GM23338 (cell line): ENCODE measurements at regions not wholly inside any gene's neighbourhood (a gene's known extent, or its start where the extent isn't known, plus 50 kb on each side); places are given as distances from the start of the nearest gene placed in this dataset.

ENCODE experiments used
- ATAC-seq: fragments of 200-7000 bp; cut with Tn5 transposase; 3 replicates; pipeline ENCODE4 v1.9.1; 2020
- DNase-seq: peaks from one replicate; pipeline ENCODE4 v3.0.0-alpha.2; 2015; ENCODE audit warnings: low spot score
- H2AFZ ChIP-seq: fragments of 200-600 bp; sonication (generic); 2 replicates; pipeline ENCODE4 v1.8.0; 2016; ENCODE audit warnings: antibody characterized with exemption, mild to moderate bottlenecking, moderate library complexity
- H3F3A ChIP-seq: fragments of 200-600 bp; sonication (generic); replicated peaks from 2 replicates; pipeline ENCODE4 v1.8.0; 2017; ENCODE audit warnings: antibody characterized with exemption, mixed run types, low read depth
- H3K27ac ChIP-seq: fragments of 200-600 bp; sonication (generic); 2 replicates; pipeline ENCODE4 v1.6.1; 2016; ENCODE audit warnings: low read depth
- H3K27me3 ChIP-seq: fragments of 200-600 bp; sonication (generic); 2 replicates; pipeline ENCODE4 v1.8.0; 2016; ENCODE audit warnings: mild to moderate bottlenecking, mixed run types, moderate library complexity; ENCODE audit not compliant: insufficient read depth
- H3K36me3 ChIP-seq: fragments of 200-600 bp; sonication (generic); 2 replicates; pipeline ENCODE4 v1.8.0; 2016; ENCODE audit warnings: mild to moderate bottlenecking; ENCODE audit not compliant: insufficient read depth
- H3K4me1 ChIP-seq: fragments of 200-600 bp; sonication (generic); 2 replicates; pipeline ENCODE4 v1.8.0; 2016; ENCODE audit warnings: mild to moderate bottlenecking, moderate library complexity; ENCODE audit not compliant: insufficient read depth
- H3K4me2 ChIP-seq: fragments of 200-600 bp; sonication (generic); 2 replicates; pipeline ENCODE4 v1.7.1; 2017; ENCODE audit warnings: mixed run types
- H3K4me3 ChIP-seq: fragments of 200-600 bp; sonication (generic); 2 replicates; pipeline ENCODE4 v1.6.1; 2016; ENCODE audit warnings: mixed run types
- H3K79me2 ChIP-seq: fragments of 200-600 bp; sonication (generic); replicated peaks from 2 replicates; pipeline ENCODE4 v1.8.0; 2017; ENCODE audit warnings: mild to moderate bottlenecking; ENCODE audit not compliant: insufficient read depth
- H3K9me2 ChIP-seq: fragments of 200-600 bp; sonication (generic); 2 replicates; pipeline ENCODE4 v1.8.0; 2017; ENCODE audit not compliant: insufficient read depth
- H4K20me1 ChIP-seq: fragments of 200-600 bp; sonication (generic); replicated peaks from 2 replicates; pipeline ENCODE4 v1.8.0; 2017; ENCODE audit warnings: mild to moderate bottlenecking; ENCODE audit not compliant: insufficient read depth
- H3K27ac Mint-ChIP-seq: 2 replicates; pipeline ENCODE4 v1.8.0; 2020; ENCODE audit warnings: inconsistent platforms, mild to moderate bottlenecking, moderate library complexity, mixed read lengths
- H3K27me3 Mint-ChIP-seq: 3 replicates; pipeline ENCODE4 v1.8.0; 2022; ENCODE audit warnings: low read depth, mild to moderate bottlenecking, moderate library complexity, mixed read lengths, inconsistent platforms; ENCODE audit not compliant: insufficient read depth, poor library complexity
- H3K36me3 Mint-ChIP-seq: 3 replicates; pipeline ENCODE4 v1.8.0; 2021; ENCODE audit warnings: low read depth, mild to moderate bottlenecking, inconsistent platforms, moderate library complexity, mixed read lengths
- H3K4me1 Mint-ChIP-seq: 3 replicates; pipeline ENCODE4 v1.8.0; 2020; ENCODE audit warnings: mild to moderate bottlenecking, inconsistent platforms, mixed read lengths
- H3K4me3 Mint-ChIP-seq: 3 replicates; pipeline ENCODE4 v1.8.0; 2021; ENCODE audit warnings: moderate library complexity, mild to moderate bottlenecking, inconsistent platforms, mixed read lengths
- H3K9me3 Mint-ChIP-seq: 3 replicates; pipeline ENCODE4 v1.8.0; 2020; ENCODE audit warnings: moderate library complexity, mild to moderate bottlenecking, inconsistent platforms, mixed read lengths
- ETS1 ChIP-seq: IDR thresholded peaks from 2 replicates; pipeline ENCODE4 v1.6.1; 2016; ENCODE audit warnings: antibody characterized with exemption
- EZH2 ChIP-seq: fragments of 200-600 bp; sonication (generic); IDR thresholded peaks from one replicate; pipeline ENCODE4 v1.8.0; 2017; ENCODE audit warnings: antibody characterized with exemption, mild to moderate bottlenecking, low read depth; ENCODE audit not compliant: unreplicated experiment
- EZH2phosphoT487 ChIP-seq: fragments of 200-600 bp; sonication (generic); IDR thresholded peaks from one replicate; pipeline ENCODE4 v1.8.1; 2018; ENCODE audit warnings: antibody characterized with exemption; ENCODE audit not compliant: unreplicated experiment
- JUNB ChIP-seq: IDR thresholded peaks from one replicate; pipeline ENCODE4 v1.6.1; 2016; ENCODE audit warnings: antibody characterized with exemption; ENCODE audit not compliant: unreplicated experiment
- NANOG ChIP-seq: IDR thresholded peaks from 2 replicates; pipeline ENCODE4 v1.6.1; 2016; ENCODE audit warnings: antibody characterized with exemption, borderline replicate concordance
- POLR2AphosphoS5 ChIP-seq: IDR thresholded peaks from 2 replicates; pipeline ENCODE4 v1.6.1; 2016; ENCODE audit warnings: antibody characterized with exemption, low read depth
- STAT1 ChIP-seq: IDR thresholded peaks from one replicate; pipeline ENCODE4 v1.6.1; 2016; ENCODE audit warnings: antibody characterized with exemption; ENCODE audit not compliant: unreplicated experiment
- ZNF114 ChIP-seq: fragments of 250-450 bp; sonication (Bioruptor Pico); IDR thresholded peaks from 2 replicates; pipeline ENCODE4 v1.5.0; 2020; ENCODE audit warnings: mild to moderate bottlenecking, moderate library complexity
- ZNF331 ChIP-seq: fragments of 250-450 bp; sonication (Bioruptor Pico); IDR thresholded peaks from 2 replicates; pipeline ENCODE4 v1.5.0; 2020; ENCODE audit warnings: low read depth, mild to moderate bottlenecking, moderate library complexity
- TF ChIP-seq, protein P1 (sequence below): fragments of 250-450 bp; sonication (Bioruptor Pico); IDR thresholded peaks from 2 replicates; pipeline ENCODE4 v1.5.0; 2020; ENCODE audit warnings: mild to moderate bottlenecking, moderate library complexity
- TF ChIP-seq, protein P2 (sequence below), 2 experiments: fragments of 200-600 bp in 1 of 2; sonication (generic) in 1 of 2; conservative IDR thresholded peaks; 2 replicates each; pipeline versions ENCODE4 v1.5.1 to v1.6.1; 2016 to 2017; ENCODE audit warnings: antibody characterized with exemption in 2 of 2, low read depth in 2 of 2, mild to moderate bottlenecking in 2 of 2, moderate library complexity in 1 of 2

DNA sequence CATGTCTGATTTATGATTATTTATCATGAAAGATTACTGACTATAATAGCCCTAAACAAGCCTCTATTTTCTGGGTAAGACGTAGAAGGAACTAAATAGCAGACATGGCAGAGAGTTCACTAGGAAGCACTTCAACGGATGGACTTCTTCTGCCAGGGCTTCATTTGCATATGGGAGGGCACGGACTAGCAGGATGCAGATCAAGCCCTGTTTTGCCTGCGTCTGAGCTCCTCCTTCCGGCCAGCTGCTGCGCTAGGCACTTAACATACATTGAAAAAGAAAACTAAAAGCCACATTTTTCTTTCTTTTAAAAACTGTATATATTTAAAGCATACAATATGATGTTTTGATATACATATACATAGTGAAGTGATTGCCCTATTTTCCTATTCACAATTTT lies 340.0 kb upstream of the MEX3C start:
- no peak overlapping the region for H2AFZ ChIP-seq
- TF ChIP-seq ZNF114 (CRISPR knock-in tag) = no peak
- TF ChIP-seq, protein P1, sequence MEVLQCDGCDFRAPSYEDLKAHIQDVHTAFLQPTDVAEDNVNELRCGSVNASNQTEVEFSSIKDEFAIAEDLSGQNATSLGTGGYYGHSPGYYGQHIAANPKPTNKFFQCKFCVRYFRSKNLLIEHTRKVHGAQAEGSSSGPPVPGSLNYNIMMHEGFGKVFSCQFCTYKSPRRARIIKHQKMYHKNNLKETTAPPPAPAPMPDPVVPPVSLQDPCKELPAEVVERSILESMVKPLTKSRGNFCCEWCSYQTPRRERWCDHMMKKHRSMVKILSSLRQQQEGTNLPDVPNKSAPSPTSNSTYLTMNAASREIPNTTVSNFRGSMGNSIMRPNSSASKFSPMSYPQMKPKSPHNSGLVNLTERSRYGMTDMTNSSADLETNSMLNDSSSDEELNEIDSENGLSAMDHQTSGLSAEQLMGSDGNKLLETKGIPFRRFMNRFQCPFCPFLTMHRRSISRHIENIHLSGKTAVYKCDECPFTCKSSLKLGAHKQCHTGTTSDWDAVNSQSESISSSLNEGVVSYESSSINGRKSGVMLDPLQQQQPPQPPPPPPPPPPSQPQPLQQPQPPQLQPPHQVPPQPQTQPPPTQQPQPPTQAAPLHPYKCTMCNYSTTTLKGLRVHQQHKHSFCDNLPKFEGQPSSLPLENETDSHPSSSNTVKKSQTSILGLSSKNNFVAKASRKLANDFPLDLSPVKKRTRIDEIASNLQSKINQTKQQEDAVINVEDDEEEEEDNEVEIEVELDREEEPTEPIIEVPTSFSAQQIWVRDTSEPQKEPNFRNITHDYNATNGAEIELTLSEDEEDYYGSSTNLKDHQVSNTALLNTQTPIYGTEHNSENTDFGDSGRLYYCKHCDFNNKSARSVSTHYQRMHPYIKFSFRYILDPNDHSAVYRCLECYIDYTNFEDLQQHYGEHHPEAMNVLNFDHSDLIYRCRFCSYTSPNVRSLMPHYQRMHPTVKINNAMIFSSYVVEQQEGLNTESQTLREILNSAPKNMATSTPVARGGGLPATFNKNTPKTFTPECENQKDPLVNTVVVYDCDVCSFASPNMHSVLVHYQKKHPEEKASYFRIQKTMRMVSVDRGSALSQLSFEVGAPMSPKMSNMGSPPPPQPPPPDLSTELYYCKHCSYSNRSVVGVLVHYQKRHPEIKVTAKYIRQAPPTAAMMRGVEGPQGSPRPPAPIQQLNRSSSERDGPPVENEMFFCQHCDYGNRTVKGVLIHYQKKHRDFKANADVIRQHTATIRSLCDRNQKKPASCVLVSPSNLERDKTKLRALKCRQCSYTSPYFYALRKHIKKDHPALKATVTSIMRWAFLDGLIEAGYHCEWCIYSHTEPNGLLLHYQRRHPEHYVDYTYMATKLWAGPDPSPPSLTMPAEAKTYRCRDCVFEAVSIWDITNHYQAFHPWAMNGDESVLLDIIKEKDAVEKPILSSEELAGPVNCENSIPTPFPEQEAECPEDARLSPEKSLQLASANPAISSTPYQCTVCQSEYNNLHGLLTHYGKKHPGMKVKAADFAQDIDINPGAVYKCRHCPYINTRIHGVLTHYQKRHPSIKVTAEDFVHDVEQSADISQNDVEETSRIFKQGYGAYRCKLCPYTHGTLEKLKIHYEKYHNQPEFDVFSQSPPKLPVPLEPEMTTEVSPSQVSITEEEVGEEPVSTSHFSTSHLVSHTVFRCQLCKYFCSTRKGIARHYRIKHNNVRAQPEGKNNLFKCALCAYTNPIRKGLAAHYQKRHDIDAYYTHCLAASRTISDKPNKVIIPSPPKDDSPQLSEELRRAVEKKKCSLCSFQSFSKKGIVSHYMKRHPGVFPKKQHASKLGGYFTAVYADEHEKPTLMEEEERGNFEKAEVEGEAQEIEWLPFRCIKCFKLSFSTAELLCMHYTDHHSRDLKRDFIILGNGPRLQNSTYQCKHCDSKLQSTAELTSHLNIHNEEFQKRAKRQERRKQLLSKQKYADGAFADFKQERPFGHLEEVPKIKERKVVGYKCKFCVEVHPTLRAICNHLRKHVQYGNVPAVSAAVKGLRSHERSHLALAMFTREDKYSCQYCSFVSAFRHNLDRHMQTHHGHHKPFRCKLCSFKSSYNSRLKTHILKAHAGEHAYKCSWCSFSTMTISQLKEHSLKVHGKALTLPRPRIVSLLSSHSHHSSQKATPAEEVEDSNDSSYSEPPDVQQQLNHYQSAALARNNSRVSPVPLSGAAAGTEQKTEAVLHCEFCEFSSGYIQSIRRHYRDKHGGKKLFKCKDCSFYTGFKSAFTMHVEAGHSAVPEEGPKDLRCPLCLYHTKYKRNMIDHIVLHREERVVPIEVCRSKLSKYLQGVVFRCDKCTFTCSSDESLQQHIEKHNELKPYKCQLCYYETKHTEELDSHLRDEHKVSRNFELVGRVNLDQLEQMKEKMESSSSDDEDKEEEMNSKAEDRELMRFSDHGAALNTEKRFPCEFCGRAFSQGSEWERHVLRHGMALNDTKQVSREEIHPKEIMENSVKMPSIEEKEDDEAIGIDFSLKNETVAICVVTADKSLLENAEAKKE (CRISPR knock-in tag) = peak; percentile 86
- no peak for TF ChIP-seq ETS1
- TF ChIP-seq ZNF331 (CRISPR knock-in tag) = no peak
- TF ChIP-seq STAT1 = no peak
- no peak for TF ChIP-seq POLR2AphosphoS5
- no peak for TF ChIP-seq NANOG
- no peak for TF ChIP-seq EZH2
- no peak for TF ChIP-seq EZH2phosphoT487
- TF ChIP-seq, protein P2, sequence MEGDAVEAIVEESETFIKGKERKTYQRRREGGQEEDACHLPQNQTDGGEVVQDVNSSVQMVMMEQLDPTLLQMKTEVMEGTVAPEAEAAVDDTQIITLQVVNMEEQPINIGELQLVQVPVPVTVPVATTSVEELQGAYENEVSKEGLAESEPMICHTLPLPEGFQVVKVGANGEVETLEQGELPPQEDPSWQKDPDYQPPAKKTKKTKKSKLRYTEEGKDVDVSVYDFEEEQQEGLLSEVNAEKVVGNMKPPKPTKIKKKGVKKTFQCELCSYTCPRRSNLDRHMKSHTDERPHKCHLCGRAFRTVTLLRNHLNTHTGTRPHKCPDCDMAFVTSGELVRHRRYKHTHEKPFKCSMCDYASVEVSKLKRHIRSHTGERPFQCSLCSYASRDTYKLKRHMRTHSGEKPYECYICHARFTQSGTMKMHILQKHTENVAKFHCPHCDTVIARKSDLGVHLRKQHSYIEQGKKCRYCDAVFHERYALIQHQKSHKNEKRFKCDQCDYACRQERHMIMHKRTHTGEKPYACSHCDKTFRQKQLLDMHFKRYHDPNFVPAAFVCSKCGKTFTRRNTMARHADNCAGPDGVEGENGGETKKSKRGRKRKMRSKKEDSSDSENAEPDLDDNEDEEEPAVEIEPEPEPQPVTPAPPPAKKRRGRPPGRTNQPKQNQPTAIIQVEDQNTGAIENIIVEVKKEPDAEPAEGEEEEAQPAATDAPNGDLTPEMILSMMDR (conservative IDR thresholded peaks at IDR 0.05; ENCODE audit: low read depth in 2 of 2) = peak; percentile 52 to 70
- no peak for TF ChIP-seq JUNB
- no peaks in the 10 kb centered on the region for H3K27me3 ChIP-seq
- 0 out of 3 replicates have a peak, but pooled peaks cover 2% of the 10 kb centered on the region for H3K9me3 Mint-ChIP-seq
- DNase-seq (peak; percentile 74), ATAC-seq (peak; percentile 95)
- no peaks in the 10 kb centered on the region for H4K20me1 ChIP-seq
- H3K4me3 Mint-ChIP-seq = no peak overlapping the region
- H3K27ac Mint-ChIP-seq = no peak overlapping the region
- peaks cover 6% of the 10 kb centered on the region; the same call in 1 of the 2 replicates for H3K4me1 ChIP-seq
- no peaks in the 10 kb centered on the region for H3F3A ChIP-seq
- H3K79me2 ChIP-seq = no peaks in the 10 kb centered on the region
- no peak overlapping the region for H3K4me3 ChIP-seq
- H3K27me3 Mint-ChIP-seq = no peaks in the 10 kb centered on the region
- H3K4me2 ChIP-seq = no peak overlapping the region
- peaks cover 8% of the 10 kb centered on the region for H3K4me1 Mint-ChIP-seq
- H3K27ac ChIP-seq = no peak overlapping the region
- no peaks in the 10 kb centered on the region for H3K36me3 ChIP-seq
- H3K36me3 Mint-ChIP-seq = no peaks in the 10 kb centered on the region
- no peaks in the 10 kb centered on the region; the same call in 1 of the 2 replicates for H3K9me2 ChIP-seq
